IMR-90 (cell line): ENCODE measurements at regions not wholly inside any gene's neighbourhood (a gene's known extent, or its start where the extent isn't known, plus 50 kb on each side); places are given as distances from the start of the nearest gene placed in this dataset.

Source experiments
- ATAC-seq: fragments of 200-7000 bp; cut with Tn5 transposase; 2 replicates; pipeline ENCODE4 v1.9.1; 2020; ENCODE audit warnings: low read depth, mild to moderate bottlenecking, moderate library complexity
- BruUV-seq: library from RNA; stranded (reverse); fragments of 400-500 nt; replicated peaks from 2 replicates; lab custom pipeline; 2021; lab: Mats Ljungman, UMichigan
- CTCF ChIA-PET: fragments of 300-600 bp; formaldehyde crosslinking; extraction: SDS; loops from one replicate; lab custom pipeline; 2021; ENCODE audit warnings: antibody characterized with exemption; lab: Yijun Ruan, JAX
- POLR2A ChIA-PET: fragments of 300-600 bp; sonication (Branson Sonifier 250); formaldehyde crosslinking; loops from one replicate; lab custom pipeline; 2022; ENCODE audit warnings: antibody characterized with exemption; ENCODE audit not compliant: unreplicated experiment; lab: Charles Lee
- DNase-seq: peaks from one replicate; pipeline ENCODE4 v3.0.0; 2013
- H2AFZ ChIP-seq: replicated peaks from 2 replicates; pipeline ENCODE3; 2013; ENCODE audit warnings: low read length, mild to moderate bottlenecking; ENCODE audit not compliant: poor library complexity
- H2AK5ac ChIP-seq: 2 replicates; pipeline ENCODE4 v1.6.1; 2013; ENCODE audit warnings: low read depth, low read length, inconsistent platforms
- H2AK9ac ChIP-seq: replicated peaks from 2 replicates; pipeline ENCODE3; 2013; ENCODE audit warnings: mild to moderate bottlenecking, low read depth, low read length, moderate library complexity; ENCODE audit not compliant: poor library complexity
- H2BK120ac ChIP-seq: 2 replicates; pipeline ENCODE4 v1.6.1; 2013; ENCODE audit warnings: low read depth, low read length, inconsistent platforms
- H2BK15ac ChIP-seq: 3 replicates; pipeline ENCODE4 v1.6.1; 2013; ENCODE audit warnings: low read depth, low read length, inconsistent platforms
- H2BK20ac ChIP-seq: 2 replicates; pipeline ENCODE4 v1.6.1; 2013; ENCODE audit warnings: low read depth, mild to moderate bottlenecking, inconsistent platforms, low read length, moderate library complexity
- H2BK5ac ChIP-seq: 2 replicates; pipeline ENCODE4 v1.6.1; 2013; ENCODE audit warnings: mild to moderate bottlenecking, low read depth, low read length, inconsistent platforms; ENCODE audit not compliant: poor library complexity, severe bottlenecking
- H3K14ac ChIP-seq: replicated peaks from 2 replicates; pipeline ENCODE4 v1.6.1; 2013; ENCODE audit warnings: low read depth, low read length, inconsistent platforms
- H3K18ac ChIP-seq: 2 replicates; pipeline ENCODE4 v1.6.1; 2013; ENCODE audit warnings: low read depth, low read length, control low read depth
- H3K23ac ChIP-seq: 2 replicates; pipeline ENCODE4 v1.6.1; 2013; ENCODE audit warnings: low read depth, low read length, inconsistent platforms
- H3K27ac ChIP-seq: 2 replicates; pipeline ENCODE4 v1.5.1; 2013; ENCODE audit warnings: mild to moderate bottlenecking, control low read depth, low read length; ENCODE audit not compliant: insufficient read depth
- H3K27me3 ChIP-seq: 2 replicates; pipeline ENCODE4 v1.6.1; 2013; ENCODE audit warnings: low read length; ENCODE audit not compliant: control insufficient read depth, insufficient read depth
- H3K36me3 ChIP-seq: 2 replicates; pipeline ENCODE4 v1.6.1; 2013; ENCODE audit warnings: low read length, mixed read lengths; ENCODE audit not compliant: control insufficient read depth, insufficient read depth
- H3K4ac ChIP-seq: 2 replicates; pipeline ENCODE4 v1.6.1; 2013; ENCODE audit warnings: low read depth, low read length, inconsistent platforms
- H3K4me1 ChIP-seq: 2 replicates; pipeline ENCODE4 v1.6.1; 2013; ENCODE audit warnings: low read length, mixed read lengths; ENCODE audit not compliant: control insufficient read depth, insufficient read depth
- H3K4me2 ChIP-seq: 2 replicates; pipeline ENCODE4 v1.6.1; 2013; ENCODE audit warnings: low read depth, mild to moderate bottlenecking, control low read depth, low read length, moderate library complexity
- H3K4me3 ChIP-seq: 2 replicates; pipeline ENCODE4 v1.5.1; 2013; ENCODE audit warnings: low read depth, mild to moderate bottlenecking, control low read depth, low read length, moderate library complexity; ENCODE audit not compliant: insufficient read depth
- H3K56ac ChIP-seq: 2 replicates; pipeline ENCODE4 v1.6.1; 2013; ENCODE audit warnings: low read length, inconsistent platforms; ENCODE audit not compliant: insufficient read depth; ENCODE audit errors: extremely low read depth
- H3K79me1 ChIP-seq, 2 experiments: 2 replicates each; pipeline ENCODE4 v1.6.1; 2013; ENCODE audit warnings: low read length in 2 of 2, inconsistent platforms in 1 of 2, low read depth in 1 of 2
- H3K9ac ChIP-seq: 2 replicates; pipeline ENCODE4 v1.6.1; 2013; ENCODE audit warnings: low read depth, low read length, control low read depth
- H3K9me1 ChIP-seq: 2 replicates; pipeline ENCODE4 v1.6.1; 2013; ENCODE audit warnings: low read length, inconsistent platforms; ENCODE audit not compliant: insufficient read depth
- H3K9me3 ChIP-seq: 2 replicates; pipeline ENCODE4 v1.6.1; 2013; ENCODE audit warnings: low read length; ENCODE audit not compliant: control insufficient read depth, insufficient read depth
- H4K20me1 ChIP-seq: 2 replicates; pipeline ENCODE4 v1.6.1; 2013; ENCODE audit warnings: low read length, inconsistent platforms; ENCODE audit not compliant: insufficient read depth
- H4K5ac ChIP-seq: 2 replicates; pipeline ENCODE4 v1.6.1; 2013; ENCODE audit warnings: mild to moderate bottlenecking, low read depth, low read length, control low read depth
- H4K8ac ChIP-seq, 2 experiments: 2 replicates each; pipeline ENCODE4 v1.6.1; 2013; ENCODE audit warnings: low read depth in 2 of 2, low read length in 2 of 2, control low read depth in 1 of 2, inconsistent platforms in 1 of 2
- H4K91ac ChIP-seq: 2 replicates; pipeline ENCODE4 v1.6.1; 2013; ENCODE audit warnings: low read depth, low read length, inconsistent platforms; ENCODE audit not compliant: insufficient read depth
- BHLHE40 ChIP-seq: fragments of 150-350 bp; IDR thresholded peaks from 2 replicates; pipeline ENCODE4 v1.6.1; 2016; ENCODE audit warnings: mild to moderate bottlenecking, low read depth, low read length
- CEBPB ChIP-seq: IDR thresholded peaks from 2 replicates; pipeline ENCODE4 v1.6.1; 2012; ENCODE audit warnings: low read depth, low read length, improper control_type of control experiment
- CHD1 ChIP-seq: IDR thresholded peaks from 2 replicates; pipeline ENCODE4 v1.6.1; 2012; ENCODE audit warnings: low read depth, low read length, improper control_type of control experiment
- ELK1 ChIP-seq: fragments of 150-350 bp; IDR thresholded peaks from 2 replicates; pipeline ENCODE4 v1.6.1; 2016; ENCODE audit warnings: low read depth, mild to moderate bottlenecking, low read length, moderate library complexity, borderline replicate concordance
- FOS ChIP-seq: fragments of 150-350 bp; IDR thresholded peaks from 2 replicates; pipeline ENCODE4 v1.6.1; 2016; ENCODE audit warnings: low read depth, low read length
- MAFK ChIP-seq: IDR thresholded peaks from 2 replicates; pipeline ENCODE4 v1.6.1; 2012; ENCODE audit warnings: low read depth, low read length, improper control_type of control experiment
- MXI1 ChIP-seq: IDR thresholded peaks from 2 replicates; pipeline ENCODE4 v1.6.1; 2012; ENCODE audit warnings: low read depth, mild to moderate bottlenecking, low read length, moderate library complexity, borderline replicate concordance
- NFE2L2 ChIP-seq: fragments of 150-350 bp; IDR thresholded peaks from 2 replicates; pipeline ENCODE4 v1.6.1; 2016; ENCODE audit warnings: low read depth, mild to moderate bottlenecking, low read length
- RAD21 ChIP-seq: IDR thresholded peaks from 2 replicates; pipeline ENCODE4 v1.6.1; 2012; ENCODE audit warnings: low read length, improper control_type of control experiment
- RFX5 ChIP-seq: IDR thresholded peaks from 2 replicates; pipeline ENCODE4 v1.8.0; 2012; ENCODE audit warnings: low read depth, mild to moderate bottlenecking, low read length, moderate library complexity
- USF2 ChIP-seq: fragments of 150-350 bp; IDR thresholded peaks from 2 replicates; pipeline ENCODE4 v1.6.1; 2017; ENCODE audit warnings: mild to moderate bottlenecking, antibody characterized with exemption, low read length, low read depth
- WGBS, 2 experiments: methylation state at CpG; one replicate each; pipeline versions ENCODE4 v1.1.5 to v1.1.7; 2013; ENCODE audit warnings: missing lambda C conversion rate in 2 of 2; ENCODE audit not compliant: insufficient read length in 1 of 2; ENCODE audit errors: extremely low coverage in 2 of 2; 5-methylcytosine and 5-hydroxymethylcytosine counted together
- dilution Hi-C: fragments of 300-500 bp; cut with HindIII; formaldehyde crosslinking; loops from one replicate; pipeline ENCODE4 v1.14.3; 2018; ENCODE audit warnings: low sequenced_read_pairs; ENCODE audit not compliant: unreplicated experiment
- in situ Hi-C: fragments of 300-500 bp; cut with MboI; formaldehyde crosslinking; loops from 3 replicates; pipeline ENCODE4 v1.14.3; 2019; ENCODE audit warnings: low sequenced_read_pairs, inconsistent platforms, mixed read lengths
- intact Hi-C: fragments of 100-400 bp; cut with micrococcal nuclease; formaldehyde crosslinking; loops from 2 replicates; pipeline ENCODE4 v1.10.0; 2022

GRCh38 chr5:58122157-58122556 is 337.7 kb downstream of the PLK2 start:
- H3K9me3 ChIP-seq = no peaks in the 10 kb centered on the region
- no peaks in the 10 kb centered on the region for H3K4me1 ChIP-seq
- CTCF ChIA-PET = no interaction called here
- no peak overlapping the region for H4K8ac ChIP-seq
- H3K4me2 ChIP-seq = no peak overlapping the region
- no peak overlapping the region for H2BK20ac ChIP-seq
- no CpG with 5 or more reads among the region's 2 CpGs for WGBS, 2 experiments
- no peak overlapping the region for H3K4ac ChIP-seq
- H3K18ac ChIP-seq = no peak overlapping the region
- H2AFZ ChIP-seq = no peak overlapping the region
- H3K27me3 ChIP-seq = no peaks in the 10 kb centered on the region
- H3K4me3 ChIP-seq = no peak overlapping the region
- H3K36me3 ChIP-seq = no peaks in the 10 kb centered on the region
- no peak overlapping the region for H2AK9ac ChIP-seq
- no peak overlapping the region for H3K23ac ChIP-seq
- no peaks in the 10 kb centered on the region for H3K79me1 ChIP-seq
- no peak overlapping the region for H2AK5ac ChIP-seq
- no peak for ATAC-seq
- dilution Hi-C loops = no loop called here
- in situ Hi-C loops = no loop called here
- no peak overlapping the region for H2BK5ac ChIP-seq
- no peaks in the 10 kb centered on the region for H3K9me1 ChIP-seq
- no peak overlapping the region for H4K91ac ChIP-seq
- no peak overlapping the region for H2BK120ac ChIP-seq
- no peak overlapping the region for H4K5ac ChIP-seq
- no peak overlapping the region for H3K9ac ChIP-seq
- no peak overlapping the region for H3K56ac ChIP-seq
- BruUV-seq = no TSS peak
- H3K27ac ChIP-seq = no peak overlapping the region
- H4K20me1 ChIP-seq = no peaks in the 10 kb centered on the region
- no peak overlapping the region for H3K14ac ChIP-seq
- no peak overlapping the region for H2BK15ac ChIP-seq
- no peak for DNase-seq
- intact Hi-C loops = no loop called here
- POLR2A ChIA-PET = no interaction called here
- TF ChIP-seq RAD21 (no peak), CHD1 (no peak), ELK1 (no peak), CEBPB (no peak), BHLHE40 (no peak), MXI1 (no peak), MAFK (no peak), NFE2L2 (no peak), FOS (no peak), USF2 (no peak), RFX5 (no peak)
